NCI-H1105 (cell line): ENCODE measurements at regions not wholly inside any gene's neighbourhood (a gene's known extent, or its start where the extent isn't known, plus 50 kb on each side); places are given as distances from the start of the nearest gene placed in this dataset.
"Not testable (repeated sequence)": the region's sequence is repeated elsewhere in the genome, so short reads cannot be mapped to it uniquely, and the experiment has no call there.

ENCODE experiments used
- DNase-seq: peaks from one replicate; lab custom pipeline; 2025; lab: John Stamatoyannopoulos, UW

DNA sequence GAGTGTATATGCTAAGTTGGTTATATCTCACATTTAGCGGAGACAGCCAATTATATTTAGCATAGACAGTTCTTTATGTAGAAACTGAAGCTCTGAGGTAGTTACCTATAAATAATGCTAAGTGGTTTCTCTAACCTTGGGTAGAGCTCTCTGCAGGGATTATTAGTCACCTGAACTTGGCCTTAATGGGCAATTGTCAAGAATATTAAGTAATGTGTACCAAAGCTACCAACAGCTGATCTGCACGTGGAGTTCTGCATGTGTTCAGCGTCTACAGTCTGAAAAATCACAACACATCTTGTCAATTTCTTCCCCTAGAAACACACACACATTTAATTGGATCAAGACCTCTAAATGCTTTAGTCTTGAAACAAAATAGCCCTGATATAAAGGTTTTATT lies 740.6 kb upstream of the FAM241A start:
- no peak for DNase-seq

DNA sequence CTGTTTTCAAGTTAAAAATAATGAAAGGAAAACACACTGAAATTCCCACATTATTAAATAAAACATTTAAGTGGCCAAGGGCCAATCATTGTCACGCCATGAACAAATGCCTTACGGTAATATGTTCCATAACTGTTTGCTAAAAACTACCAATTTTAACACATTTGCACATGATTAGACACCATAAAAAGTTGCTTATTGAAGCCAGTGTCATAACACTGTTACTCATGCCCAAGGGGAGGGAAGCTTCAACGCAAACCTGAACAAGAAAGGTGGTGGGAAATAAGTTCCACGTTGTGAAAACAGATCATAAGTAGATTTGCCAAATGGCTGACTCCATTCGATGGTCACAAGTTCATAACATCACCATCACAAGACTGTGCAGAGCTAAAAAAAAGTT lies 739.3 kb upstream of the FAM241A start:
- no peak for DNase-seq

DNA sequence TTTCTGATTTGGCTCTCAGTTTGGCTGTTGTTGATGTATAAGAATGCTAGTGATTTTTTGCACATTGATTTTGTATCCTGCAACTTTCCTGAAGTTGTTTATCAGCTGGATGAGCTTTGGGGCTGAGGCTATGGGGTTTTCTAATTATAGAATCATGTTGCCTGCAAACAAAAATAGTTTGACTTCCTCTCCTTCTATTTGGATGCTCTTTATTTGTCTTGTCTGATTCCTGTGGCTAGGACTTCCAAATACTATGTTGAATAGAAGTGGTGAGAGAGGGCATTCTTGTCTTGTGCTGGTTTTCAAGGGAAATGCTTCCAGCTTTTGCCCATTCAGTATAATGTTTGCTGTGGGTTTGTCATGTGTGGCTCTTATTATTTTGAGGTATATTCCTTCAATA lies 734.7 kb upstream of the FAM241A start:
- DNase-seq: no peak

DNA sequence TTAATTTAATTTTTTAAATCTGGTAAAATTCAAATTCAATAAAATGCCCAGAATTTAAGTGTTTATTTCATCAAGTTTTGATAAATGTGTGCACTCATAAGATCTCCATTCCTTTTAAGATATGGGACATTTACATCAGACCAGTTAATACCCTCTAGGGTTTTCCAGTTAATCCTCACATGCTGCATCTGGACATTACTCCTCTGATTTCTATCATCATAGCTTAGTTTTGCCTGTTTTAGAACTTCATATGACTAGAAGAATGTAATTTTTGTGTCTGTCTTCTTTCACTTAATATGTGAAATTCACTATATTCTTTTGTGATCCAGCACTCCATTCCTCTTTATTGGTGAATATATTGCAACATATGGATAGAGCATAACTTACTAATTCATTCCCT lies 727.7 kb upstream of the FAM241A start:
- no peak for DNase-seq

DNA sequence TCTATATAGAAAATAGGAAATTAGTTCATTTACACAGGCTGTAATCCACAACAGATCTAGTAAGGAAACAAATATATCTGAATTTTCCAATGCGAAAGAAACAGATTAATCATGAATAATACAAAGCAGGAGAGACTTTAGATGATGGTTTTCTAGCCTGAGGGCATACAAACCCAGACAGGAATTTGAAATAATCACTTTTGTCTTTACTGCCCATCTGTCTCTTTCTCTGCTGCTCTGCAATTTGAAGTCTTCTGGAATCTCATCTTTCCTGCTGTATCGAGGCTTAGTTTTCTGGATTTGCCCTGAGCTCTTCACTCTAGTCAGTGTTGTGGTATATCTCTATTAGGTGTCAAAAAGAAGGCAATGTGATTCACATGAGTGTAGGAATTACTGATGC lies 711.8 kb upstream of the FAM241A start:
- DNase-seq: no peak

DNA sequence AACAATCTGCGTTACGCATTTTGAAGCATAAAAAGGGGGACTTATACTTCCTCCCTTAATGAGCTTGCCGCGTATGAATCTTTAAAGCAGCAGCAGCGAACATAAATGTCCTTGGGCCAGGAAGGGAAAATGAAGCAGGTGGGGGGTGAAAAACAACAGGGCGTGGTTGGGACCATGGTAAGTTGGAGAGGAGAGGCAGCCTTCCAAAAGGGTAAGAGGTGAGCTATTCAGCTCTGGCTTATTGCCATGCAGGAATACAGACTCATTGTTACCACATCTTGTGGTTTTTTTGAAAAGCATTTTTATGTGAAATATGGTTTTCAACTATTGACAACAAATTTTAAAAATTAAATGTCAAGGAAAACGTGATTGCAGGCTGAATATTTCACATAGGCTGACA lies 710.7 kb upstream of the FAM241A start:
- no peak for DNase-seq

DNA sequence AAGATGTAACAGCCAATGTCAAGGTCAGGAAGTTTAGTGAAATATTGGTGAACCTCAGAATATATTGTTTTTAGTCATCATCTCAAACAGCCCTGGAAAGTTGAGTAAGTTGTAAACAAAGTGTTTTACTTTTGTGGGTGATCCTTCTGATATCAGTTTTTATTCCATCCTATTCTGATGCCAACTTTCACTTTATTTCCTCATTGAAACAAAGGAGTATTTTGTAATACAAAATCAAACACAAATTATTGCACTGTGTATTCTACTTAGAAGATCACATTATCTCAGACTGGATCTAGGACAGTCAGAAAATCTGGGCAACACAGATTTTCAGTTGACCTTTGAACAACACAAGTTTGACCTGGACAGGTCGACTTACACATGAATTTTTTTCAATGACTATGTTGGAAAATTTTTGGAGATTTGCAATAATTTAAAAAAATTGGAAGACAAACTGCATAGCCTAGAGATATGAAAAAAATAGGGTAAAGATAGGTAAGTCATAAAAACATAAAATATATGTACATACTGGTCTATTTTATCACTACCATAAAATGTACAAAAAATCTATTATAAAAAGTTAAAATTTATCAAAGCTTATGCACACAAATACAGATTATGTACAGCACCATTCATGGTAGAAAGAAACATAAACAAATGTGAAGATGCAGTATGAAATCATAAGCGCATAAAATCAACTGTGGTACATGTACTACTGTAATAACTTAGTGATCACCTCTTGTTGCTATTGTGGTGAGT lies 709.1 kb upstream of the FAM241A start:
- DNase-seq: no peak

DNA sequence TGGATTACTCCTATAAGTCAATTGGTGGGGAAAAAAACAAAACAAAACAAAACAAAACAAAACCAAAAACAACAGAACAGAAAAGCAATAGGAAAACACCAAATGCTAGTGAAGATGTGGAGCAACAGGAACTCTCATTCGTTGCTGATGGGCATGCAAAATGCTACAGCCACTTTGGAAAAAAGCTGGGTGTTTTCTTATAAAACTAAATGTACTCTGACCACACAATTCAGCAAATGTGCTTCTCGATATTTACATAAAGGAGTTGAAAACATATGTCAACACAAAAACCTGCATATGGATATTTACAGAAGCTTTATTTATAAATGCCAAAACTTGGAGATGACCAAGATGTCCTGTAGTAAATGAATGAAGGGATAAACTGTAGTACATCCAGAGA lies 703.6 kb upstream of the FAM241A start:
- no peak for DNase-seq

DNA sequence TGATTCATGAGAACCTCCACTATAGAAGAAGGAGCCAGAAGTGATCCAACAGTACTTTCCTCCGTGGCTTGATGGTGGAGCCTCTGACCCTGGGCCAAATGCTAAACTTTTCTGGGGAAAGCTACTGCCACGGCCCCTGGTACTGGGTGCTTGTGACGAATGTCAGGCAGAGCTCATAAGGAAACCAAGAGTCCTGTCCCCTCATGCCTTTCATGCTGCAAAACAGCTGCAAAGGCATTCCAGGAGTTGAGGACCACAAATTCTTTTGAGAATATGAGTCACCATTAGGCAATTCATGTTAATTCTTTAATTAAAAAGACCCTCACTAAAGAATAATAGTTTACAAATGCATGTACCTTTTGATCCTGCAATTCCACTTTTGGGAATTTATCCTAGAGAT lies 700.4 kb upstream of the FAM241A start:
- not testable (repeated sequence) for DNase-seq

DNA sequence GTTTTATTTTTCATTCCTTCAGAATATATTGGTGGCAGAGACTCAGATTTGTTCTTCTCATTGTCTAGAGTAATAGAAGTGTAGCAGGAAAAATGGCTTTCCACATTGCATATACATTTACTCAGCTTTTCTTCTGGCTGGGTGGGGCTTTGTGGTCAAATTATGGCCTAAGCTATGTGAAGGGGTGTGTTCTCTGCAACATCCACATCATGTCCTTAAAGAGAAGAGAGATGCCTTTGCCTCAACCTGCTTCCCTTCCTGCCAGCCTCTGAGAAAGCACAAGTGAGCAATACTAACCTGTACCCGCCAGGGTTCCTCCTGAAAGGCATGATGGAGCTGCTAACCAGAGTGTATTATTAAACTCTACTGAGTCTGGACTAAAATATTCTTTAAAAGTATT lies 695.6 kb upstream of the FAM241A start:
- no peak for DNase-seq

DNA sequence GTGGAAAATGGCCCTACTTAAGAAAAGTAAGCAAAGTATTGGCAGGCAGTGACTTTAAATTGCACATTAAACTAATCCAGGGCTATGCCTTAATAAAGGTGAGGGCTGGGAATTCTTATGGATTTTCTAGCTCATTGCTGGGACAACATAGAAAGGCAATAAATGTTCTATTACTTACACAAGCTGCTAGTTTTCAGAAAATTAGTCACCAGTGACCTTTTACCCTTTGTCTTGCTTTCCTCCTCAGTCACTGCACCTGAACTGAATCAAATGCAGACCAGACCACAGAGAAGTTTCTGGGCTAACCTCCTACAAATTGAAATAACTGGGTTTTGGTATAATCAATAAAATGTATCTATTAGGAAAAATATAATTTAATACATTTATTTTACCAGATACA lies 694.4 kb upstream of the FAM241A start:
- DNase-seq: no peak

DNA sequence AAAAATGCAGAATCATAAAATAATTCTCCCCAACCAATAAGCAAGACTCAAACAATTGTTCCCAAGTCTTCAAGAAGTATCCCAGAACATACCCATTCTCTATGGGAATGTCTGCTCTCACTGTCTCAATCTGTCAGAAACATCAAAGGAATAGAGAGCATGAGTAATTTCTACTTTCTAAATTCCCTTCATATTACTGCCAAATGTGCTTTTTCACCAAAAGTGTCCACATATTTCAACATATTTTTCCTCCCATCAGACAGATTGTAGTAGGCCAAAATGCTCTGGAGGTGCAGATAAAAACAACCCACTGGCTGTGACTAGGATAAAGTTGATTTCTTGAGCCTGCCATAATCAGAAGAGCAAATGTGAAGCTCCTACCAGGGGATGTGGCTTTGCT lies 692.0 kb upstream of the FAM241A start:
- no peak for DNase-seq

DNA sequence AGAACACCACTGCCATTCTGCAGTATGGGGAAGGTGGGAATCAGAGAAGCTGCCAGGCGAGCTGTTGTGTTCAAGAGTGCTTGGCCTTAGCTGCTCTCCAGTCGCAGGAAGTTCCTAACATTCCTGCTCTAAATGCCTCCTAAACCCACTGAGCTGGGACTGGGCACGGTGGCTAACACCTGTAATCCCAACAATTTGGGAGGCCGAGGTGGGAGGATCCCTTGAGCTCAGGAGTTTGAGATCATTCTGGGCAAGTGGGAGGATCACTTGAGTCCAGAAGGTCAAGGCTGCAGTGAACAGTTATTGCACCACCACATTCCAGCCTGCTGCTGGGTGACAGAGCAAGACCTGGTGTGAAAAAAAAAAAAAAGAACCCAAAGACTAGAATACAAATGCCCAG lies 690.3 kb upstream of the FAM241A start:
- DNase-seq: no peak

DNA sequence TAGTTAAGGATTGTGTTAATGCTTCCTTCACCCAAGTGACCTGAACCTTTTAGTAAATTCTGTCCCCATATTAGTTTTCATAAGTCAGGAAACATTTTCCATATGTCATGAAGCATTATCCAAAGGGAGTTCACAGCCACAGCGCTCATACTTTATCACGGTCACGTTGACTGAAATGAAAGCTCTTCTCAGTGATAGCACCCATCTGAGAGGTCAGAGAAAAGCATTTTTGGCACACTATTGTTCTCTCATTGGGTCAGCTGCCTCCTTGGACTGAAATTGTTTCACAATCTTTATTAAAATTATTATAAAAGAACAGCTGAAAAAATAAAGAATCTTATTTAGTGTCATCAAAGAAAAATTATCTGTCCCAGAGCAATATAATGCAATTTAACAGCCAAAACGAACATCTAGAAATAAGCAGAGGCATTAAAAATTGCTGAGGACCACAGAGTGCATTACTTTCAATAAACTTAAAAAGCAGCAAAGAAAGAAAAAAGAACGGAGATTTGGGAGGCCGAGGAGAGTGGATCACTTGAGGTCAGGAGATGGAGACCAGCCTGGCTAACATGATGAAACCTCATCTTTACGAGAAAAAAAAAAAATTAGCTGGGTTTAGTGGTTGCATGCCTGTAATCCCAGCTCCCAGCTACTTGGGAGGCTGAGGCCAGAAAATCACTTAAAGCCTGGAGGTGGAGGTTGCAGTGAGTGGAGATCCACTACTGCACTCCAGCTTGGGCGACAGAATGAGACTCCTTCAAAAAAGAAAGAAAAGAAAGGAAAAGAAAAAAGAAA lies 680.8 kb upstream of the FAM241A start:
- DNase-seq: no peak

DNA sequence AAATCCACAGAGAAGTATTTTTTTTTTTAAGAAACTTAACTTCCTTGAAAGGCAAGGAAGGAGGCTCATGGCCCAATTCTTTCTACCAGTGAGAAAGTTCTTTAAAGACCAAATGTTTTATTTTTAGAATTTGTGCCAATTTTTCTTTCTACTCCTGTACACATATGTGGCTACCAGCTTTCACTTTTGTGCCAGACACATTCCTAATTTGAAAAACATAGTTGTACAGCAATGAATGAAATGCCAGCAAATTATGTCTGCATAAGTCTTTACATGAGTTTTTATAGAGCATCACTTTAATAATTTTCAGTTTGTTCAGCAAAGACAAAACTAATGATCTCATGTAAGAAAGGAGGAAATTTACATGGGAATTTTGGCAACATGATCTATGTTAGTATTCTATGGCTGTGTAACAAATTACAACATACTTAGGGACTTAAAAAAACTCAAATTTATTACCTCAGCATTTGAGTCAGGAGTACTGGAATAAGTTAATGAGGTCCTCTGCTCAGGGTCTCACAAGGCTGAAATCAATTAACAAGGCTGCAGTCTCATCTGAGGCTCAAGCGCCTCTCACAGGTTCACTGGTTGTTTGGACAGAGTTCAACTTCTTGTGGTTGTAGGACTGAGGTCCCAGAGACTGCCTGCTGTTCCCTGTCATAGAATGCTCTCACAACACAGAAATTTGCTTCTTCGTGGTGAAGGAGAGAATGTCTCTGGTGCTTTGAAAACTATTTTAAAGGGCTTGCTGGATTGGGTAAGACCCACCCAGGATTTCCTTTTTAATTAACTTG lies 678.2 kb upstream of the FAM241A start:
- no peak for DNase-seq

DNA sequence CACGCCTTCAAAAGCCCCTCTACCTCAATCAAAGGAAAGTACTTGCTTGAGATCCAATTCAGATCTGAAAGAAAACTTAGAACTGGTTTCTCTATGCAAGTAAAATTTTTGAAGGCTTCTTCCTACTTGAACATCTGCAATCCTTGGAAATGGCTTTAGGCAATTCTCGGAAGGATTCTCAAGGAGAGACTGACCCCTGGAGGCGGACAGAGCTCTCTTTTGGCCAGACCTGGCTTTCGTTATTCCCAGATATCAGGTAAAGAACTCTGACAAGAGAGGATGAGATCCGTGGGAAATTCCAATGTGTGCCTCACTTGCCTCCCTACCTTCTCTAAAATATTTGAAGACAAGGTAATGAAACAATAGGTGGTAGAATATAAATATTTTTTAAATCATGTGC lies 670.3 kb upstream of the FAM241A start:
- no peak for DNase-seq

DNA sequence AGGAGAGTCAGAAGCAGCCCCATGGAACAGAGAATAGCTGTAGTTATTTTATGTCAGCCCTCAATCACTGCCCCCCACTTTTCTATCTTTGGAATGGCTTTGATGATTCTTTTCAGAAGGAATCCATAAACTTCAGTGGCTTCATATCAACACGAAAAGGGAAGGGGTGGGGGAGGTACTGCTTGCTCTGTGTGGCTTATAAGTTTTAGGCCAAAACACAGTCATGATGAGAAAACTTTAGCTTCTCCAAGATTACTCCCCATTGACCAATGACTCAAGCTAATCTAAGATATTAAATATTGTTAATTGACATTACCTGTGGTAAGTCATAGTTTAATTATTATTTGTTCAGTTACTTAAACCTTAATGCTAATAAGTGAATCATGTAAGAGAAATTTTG lies 669.6 kb upstream of the FAM241A start:
- no peak for DNase-seq

DNA sequence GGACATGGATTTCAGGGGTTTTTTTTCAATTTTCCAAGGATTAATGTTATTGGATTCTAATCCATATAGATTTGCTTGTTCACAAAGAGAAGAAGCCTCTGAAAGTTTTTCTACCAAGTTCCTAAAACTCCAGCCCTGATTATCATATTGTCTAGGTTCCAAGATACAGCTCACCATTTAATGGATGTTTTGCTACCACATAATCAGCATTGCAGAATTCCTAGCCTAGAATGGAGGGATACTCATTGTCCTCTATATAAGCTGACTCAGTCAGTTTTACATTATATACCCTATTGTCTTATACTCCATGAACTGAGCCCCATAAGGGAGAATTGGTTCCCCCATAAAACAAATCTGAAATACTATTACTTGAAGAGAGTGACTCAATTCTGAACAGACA lies 664.7 kb upstream of the FAM241A start:
- no peak for DNase-seq

DNA sequence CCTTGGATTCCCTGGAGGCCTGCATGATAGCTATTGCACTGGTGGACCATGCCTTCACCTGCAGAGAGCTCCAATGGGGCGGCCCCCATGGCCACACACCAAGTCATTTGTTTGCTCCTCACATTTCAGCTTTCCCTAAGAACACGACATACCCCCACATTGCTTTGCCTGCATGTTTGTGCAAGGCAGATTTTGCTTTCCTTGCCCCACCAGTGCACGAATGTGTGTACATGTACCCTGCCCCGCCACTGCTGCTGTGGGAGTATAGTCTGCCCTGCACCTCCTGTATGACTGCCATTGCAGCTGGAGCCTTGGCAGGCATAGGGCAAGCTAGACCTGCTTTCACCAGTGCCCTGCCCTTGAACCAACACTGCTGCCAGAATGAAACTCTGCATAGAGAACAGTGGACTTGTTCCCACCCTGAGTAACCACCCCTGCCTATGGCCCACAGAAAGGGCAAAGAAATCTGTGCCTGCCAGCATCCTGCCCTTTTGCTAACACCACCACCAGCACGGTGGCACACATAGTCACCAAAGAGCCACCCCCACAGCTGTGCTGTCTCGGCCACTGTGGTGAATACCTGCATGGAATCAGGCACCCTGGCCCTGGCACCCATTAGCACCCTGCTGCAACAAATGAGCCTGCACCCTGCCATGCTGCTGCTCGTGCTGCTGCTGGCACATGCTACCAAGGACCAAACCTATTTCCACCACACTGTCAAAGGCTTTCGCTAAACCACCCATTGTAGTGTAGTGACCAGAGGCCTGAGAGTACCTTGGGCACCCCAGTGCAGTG lies 661.7 kb upstream of the FAM241A start:
- no peak for DNase-seq

DNA sequence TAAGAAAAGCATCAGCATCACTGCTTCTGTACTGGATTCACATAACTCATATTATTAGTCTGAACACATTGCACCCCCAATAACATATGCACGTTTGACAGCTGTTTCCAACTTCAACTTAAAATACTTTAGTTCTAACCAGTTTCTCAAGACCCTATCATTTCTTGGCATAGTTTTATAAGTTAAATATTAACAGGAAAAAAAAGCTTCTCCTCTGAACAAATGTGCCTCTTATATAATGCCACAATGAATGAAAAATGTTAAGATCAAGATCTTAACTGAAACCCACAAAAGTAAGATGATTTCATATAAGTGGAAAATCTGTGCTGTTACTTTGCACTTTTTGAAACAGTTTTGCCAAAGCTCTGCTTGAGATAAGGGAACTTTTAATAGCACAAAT lies 652.8 kb upstream of the FAM241A start:
- DNase-seq: no peak

DNA sequence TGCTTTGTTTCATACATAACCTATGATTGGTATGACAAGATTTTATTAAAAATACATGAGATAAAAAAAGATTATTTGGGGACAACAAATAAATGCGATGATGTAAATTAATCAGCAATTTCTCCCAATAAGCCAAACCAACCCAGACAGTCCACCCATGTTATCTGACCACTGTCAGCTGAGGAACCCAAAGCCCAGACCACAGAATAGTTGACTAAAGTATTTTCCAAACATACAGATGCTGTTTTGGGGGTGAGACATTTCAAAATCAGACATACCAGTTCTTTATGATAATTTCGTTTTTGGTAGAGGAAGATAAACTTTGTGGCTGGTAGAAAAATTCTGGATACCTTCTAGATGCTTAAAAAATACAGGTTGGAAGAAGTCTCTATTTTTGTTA lies 650.8 kb upstream of the FAM241A start:
- DNase-seq: no peak

DNA sequence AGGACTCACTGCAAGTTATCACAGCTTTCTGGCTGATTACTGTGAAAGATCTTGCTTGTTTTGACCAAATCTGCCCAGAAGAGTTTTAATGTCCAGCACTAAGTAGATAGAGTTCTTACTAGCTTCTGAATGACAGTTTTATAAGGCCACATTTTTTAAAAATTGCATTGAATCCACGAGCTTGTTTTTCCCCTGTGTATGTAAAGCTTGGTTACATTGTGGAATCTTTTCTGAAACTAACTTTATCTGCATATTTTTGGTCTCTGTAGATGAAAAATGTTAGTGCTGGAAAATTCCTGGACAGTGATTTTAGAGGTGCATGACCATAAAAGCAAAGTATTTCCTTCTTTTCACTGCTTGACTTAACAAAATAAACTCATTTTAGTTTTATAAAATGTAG lies 650.3 kb upstream of the FAM241A start:
- DNase-seq: no peak
